Tibial artery (tissue), 4 donors: ENCODE measurements at regions not wholly inside any gene's neighbourhood (a gene's known extent, or its start where the extent isn't known, plus 50 kb on each side); places are given as distances from the start of the nearest gene placed in this dataset.

Experiments used
- DNase-seq, 2 donors: peaks; one replicate each; pipeline ENCODE4 v3.0.0-alpha.2; 2019
- H3K27ac ChIP-seq, 2 donors: fragments of 200-600 bp; sonication (generic) in 1 of 2; 1 replicate in 1 of 2; 2 replicates in 1 of 2; pipeline ENCODE4 v1.5.1; 2018 to 2019; ENCODE audit warnings: mild to moderate bottlenecking in 1 of 2
- H3K27me3 ChIP-seq, 2 donors: fragments of 200-600 bp; sonication (generic) in 1 of 2; one replicate each; pipeline versions ENCODE4 v1.5.1 to v1.6.0; 2016 to 2019
- H3K36me3 ChIP-seq, 3 donors: fragments of 200-600 bp; sonication (generic) in 2 of 3; one replicate each; pipeline ENCODE4 v1.5.1; 2016 to 2019; ENCODE audit warnings: mild to moderate bottlenecking in 2 of 3
- H3K4me1 ChIP-seq, 4 donors: fragments of 200-600 bp; sonication (generic) in 2 of 4; 1 replicate in 3 of 4; 2 replicates in 1 of 4; pipeline ENCODE4 v1.5.1; 2016 to 2019
- H3K4me3 ChIP-seq, 2 donors: fragments of 200-600 bp; sonication (generic) in 1 of 2; 1 replicate in 1 of 2; 2 replicates in 1 of 2; pipeline ENCODE4 v1.5.1; 2018 to 2019; ENCODE audit warnings: mild to moderate bottlenecking in 2 of 2
- H3K9me3 ChIP-seq, 3 donors: fragments of 200-600 bp; sonication (generic) in 1 of 3; one replicate each; pipeline ENCODE4 v1.5.1; 2016 to 2019
- intact Hi-C: fragments of 100-400 bp; cut with DNase I; formaldehyde crosslinking; loops from one replicate; pipeline ENCODE4 v1.15.0; 2023; ENCODE audit warnings: low total_unique reads
- TF ChIP-seq, protein P1 (sequence below), 2 experiments: fragments of 200-600 bp in 1 of 2; fragments of 450-650 bp in 1 of 2; IDR thresholded peaks; one replicate each; pipeline ENCODE4 v1.5.1; 2017 to 2019; ENCODE audit warnings: antibody characterized with exemption in 2 of 2, mild to moderate bottlenecking in 1 of 2, moderate library complexity in 1 of 2

DNA sequence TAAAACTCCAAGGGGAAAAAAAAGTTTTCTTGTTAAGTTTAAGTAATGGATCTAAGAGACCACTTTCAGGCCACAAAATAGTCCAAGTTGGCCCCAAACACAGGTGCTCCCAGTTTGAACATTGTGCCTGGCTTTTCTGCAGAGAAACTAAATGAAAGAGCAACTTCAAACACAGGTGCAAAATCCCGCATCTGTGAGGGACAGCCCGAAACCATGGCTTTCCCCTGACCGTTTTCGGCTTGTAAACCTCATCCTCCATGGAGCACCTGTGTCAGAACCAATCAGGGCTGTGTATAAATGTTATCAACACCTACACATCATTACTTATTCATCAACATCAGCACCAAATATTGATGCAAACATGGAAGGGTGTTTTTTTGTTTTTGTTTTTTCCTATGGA lies 126.8 kb upstream of the OBI1 start:
- Histone ChIP-seq H3K36me3 (no peaks in the 10 kb centered on the region), H3K9me3 (no peaks in the 10 kb centered on the region), H3K4me1 (no peaks in the 10 kb centered on the region), H3K4me3 (no peak overlapping the region), H3K27me3 (no peaks in the 10 kb centered on the region), H3K27ac (no peak overlapping the region)
- no peak for DNase-seq
- intact Hi-C loops = no loop called here
- TF ChIP-seq, protein P1, sequence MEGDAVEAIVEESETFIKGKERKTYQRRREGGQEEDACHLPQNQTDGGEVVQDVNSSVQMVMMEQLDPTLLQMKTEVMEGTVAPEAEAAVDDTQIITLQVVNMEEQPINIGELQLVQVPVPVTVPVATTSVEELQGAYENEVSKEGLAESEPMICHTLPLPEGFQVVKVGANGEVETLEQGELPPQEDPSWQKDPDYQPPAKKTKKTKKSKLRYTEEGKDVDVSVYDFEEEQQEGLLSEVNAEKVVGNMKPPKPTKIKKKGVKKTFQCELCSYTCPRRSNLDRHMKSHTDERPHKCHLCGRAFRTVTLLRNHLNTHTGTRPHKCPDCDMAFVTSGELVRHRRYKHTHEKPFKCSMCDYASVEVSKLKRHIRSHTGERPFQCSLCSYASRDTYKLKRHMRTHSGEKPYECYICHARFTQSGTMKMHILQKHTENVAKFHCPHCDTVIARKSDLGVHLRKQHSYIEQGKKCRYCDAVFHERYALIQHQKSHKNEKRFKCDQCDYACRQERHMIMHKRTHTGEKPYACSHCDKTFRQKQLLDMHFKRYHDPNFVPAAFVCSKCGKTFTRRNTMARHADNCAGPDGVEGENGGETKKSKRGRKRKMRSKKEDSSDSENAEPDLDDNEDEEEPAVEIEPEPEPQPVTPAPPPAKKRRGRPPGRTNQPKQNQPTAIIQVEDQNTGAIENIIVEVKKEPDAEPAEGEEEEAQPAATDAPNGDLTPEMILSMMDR (IDR thresholded peaks at IDR 0.05) = no peak

DNA sequence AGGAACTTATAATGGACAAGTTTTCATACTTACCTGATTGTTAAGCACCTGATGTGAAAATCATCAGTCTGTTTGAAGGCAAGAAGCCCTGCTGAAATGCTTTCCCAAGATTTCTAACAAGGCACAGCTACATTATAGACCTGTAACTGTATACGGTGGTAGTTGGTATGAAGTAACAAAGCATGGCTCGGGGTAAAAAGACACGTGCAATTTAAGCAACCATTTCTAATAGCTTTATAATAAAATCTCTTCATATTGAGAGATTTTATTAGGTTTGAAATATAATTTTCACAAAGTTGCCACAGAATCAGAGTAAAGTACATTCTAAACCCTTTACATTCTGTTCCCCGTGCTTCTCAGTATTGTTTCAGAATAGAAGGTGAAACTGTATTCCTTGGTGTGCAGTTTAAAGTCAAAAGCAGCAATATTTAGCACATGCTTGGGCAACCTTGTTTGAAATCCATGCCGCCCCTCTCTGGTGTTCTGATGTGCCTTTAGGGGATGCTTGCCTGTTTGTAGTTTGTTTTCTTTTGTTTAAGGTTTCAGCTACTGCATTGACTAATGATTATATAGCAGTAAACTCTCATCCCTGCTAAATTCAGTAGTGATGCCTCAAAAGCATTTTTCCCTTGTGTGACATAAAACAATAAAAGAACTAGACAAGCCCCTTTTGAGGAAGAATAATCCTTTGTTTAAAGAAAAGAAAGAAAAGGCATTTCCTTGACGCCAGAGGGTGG lies 125.2 kb upstream of the OBI1 start:
- no peaks in the 10 kb centered on the region for H3K27me3 ChIP-seq
- no peak for DNase-seq
- intact Hi-C loops = no loop called here
- no peaks in the 10 kb centered on the region for H3K4me1 ChIP-seq
- no peaks in the 10 kb centered on the region for H3K36me3 ChIP-seq
- H3K27ac ChIP-seq = no peak overlapping the region
- H3K4me3 ChIP-seq = no peak overlapping the region
- TF ChIP-seq, protein P1 (IDR thresholded peaks at IDR 0.05) = no peak
- no peaks in the 10 kb centered on the region for H3K9me3 ChIP-seq

DNA sequence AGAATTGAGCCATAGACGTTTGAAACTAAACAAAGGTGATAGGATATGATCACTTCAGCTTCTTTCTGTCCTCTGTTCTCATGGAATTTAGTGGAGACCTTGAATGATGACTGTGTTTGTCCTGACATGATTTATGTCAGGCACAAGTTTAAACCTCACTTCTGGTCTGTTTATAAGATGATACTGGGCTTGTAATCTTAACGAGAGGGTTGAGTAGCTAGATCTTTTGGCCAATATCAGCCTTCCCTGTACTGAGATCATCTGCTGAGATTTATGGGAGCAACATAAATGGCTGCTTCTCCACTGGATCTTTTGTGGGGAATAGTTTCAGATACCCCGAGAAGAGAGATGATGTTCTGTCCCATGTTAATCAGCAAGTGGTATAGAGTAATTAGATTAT lies 121.8 kb upstream of the OBI1 start:
- TF ChIP-seq, protein P1 (IDR thresholded peaks at IDR 0.05) = no peak
- no peak overlapping the region for H3K4me3 ChIP-seq
- H3K27ac ChIP-seq = no peak overlapping the region
- intact Hi-C loops = no loop called here
- H3K9me3 ChIP-seq = no peaks in the 10 kb centered on the region
- H3K27me3 ChIP-seq = no peaks in the 10 kb centered on the region
- no peaks in the 10 kb centered on the region for H3K36me3 ChIP-seq
- DNase-seq = no peak
- no peaks in the 10 kb centered on the region for H3K4me1 ChIP-seq

DNA sequence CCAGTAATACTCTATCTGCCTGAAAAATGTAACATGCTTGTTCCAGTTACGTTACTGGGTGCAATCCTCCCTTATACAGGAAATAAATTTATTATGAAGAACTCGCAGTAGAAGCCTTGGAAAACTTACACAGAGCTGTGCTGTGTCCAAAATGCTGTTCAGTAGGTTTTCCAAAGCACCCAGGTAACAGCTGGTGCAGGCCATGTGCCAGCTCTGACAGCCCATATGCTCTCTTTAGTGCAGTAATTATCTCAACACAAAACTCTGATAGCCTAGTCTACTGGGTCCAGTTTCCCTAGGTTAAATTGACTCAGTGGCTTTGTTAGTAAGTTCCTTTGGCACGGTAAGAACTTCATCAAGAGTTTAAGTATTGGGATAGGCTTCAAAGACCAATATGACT lies 120.7 kb upstream of the OBI1 start:
- intact Hi-C loops = no loop called here
- no peak overlapping the region for H3K4me3 ChIP-seq
- no peaks in the 10 kb centered on the region for H3K27me3 ChIP-seq
- no peaks in the 10 kb centered on the region for H3K9me3 ChIP-seq
- H3K36me3 ChIP-seq = no peaks in the 10 kb centered on the region
- TF ChIP-seq, protein P1 (IDR thresholded peaks at IDR 0.05) = no peak
- H3K4me1 ChIP-seq = no peaks in the 10 kb centered on the region
- DNase-seq = no peak
- no peak overlapping the region for H3K27ac ChIP-seq

DNA sequence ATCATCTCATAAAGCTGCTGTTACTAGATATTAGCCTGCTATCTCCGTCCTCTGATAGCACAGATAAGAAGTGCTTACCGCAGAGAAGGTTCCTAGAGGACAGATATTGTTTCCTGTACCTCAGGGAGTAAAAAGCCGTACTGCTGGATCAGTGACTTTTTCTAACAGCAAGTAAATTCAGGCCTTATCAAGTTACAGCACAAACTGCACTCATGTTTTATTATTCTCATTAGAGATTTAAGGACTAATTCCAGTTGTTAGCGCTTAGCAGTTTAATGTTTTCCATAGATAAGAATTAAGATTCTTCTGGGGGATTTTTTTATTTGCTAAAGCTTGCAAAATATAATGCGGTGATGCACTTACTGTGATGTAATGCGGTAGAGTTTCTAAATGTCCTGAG lies 119.0 kb upstream of the OBI1 start:
- intact Hi-C loops = no loop called here
- TF ChIP-seq, protein P1 (IDR thresholded peaks at IDR 0.05) = no peak
- DNase-seq = no peak
- Histone ChIP-seq H3K36me3 (no peaks in the 10 kb centered on the region), H3K9me3 (no peaks in the 10 kb centered on the region), H3K27ac (no peak overlapping the region), H3K4me3 (no peak overlapping the region), H3K4me1 (no peaks in the 10 kb centered on the region), H3K27me3 (no peaks in the 10 kb centered on the region)

DNA sequence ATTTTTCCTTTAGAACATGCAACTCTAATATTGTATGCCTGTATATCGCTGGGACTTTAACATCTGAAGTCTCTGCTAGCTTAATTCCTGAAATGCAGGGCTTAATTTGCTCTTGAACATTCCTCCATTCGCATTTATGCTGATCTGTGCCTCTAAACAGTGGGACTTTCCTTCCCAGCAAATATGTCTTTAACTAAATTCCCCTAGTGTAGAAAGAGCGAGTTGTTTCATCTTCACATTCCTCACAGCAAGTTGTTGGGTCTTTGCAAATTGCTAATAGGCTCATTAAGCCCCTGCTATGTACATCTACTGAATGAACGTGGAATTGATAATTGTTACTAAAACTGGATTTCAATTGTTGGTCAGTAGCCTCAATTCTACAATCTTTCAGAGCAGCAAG lies 118.4 kb upstream of the OBI1 start:
- Histone ChIP-seq H3K4me3 (no peak overlapping the region), H3K27me3 (no peaks in the 10 kb centered on the region), H3K27ac (no peak overlapping the region), H3K4me1 (no peaks in the 10 kb centered on the region), H3K36me3 (no peaks in the 10 kb centered on the region), H3K9me3 (no peaks in the 10 kb centered on the region)
- TF ChIP-seq, protein P1 (IDR thresholded peaks at IDR 0.05) = no peak
- DNase-seq = no peak
- intact Hi-C loops = no loop called here
